ENCODE measurements at regions not wholly inside any gene's neighbourhood (a gene's known extent, or its start where the extent isn't known, plus 50 kb on each side); places are given as distances from the start of the nearest gene placed in this dataset.
A peak's percentile ranks its signal among the peaks of the same experiment; 100 is the strongest.

DNA sequence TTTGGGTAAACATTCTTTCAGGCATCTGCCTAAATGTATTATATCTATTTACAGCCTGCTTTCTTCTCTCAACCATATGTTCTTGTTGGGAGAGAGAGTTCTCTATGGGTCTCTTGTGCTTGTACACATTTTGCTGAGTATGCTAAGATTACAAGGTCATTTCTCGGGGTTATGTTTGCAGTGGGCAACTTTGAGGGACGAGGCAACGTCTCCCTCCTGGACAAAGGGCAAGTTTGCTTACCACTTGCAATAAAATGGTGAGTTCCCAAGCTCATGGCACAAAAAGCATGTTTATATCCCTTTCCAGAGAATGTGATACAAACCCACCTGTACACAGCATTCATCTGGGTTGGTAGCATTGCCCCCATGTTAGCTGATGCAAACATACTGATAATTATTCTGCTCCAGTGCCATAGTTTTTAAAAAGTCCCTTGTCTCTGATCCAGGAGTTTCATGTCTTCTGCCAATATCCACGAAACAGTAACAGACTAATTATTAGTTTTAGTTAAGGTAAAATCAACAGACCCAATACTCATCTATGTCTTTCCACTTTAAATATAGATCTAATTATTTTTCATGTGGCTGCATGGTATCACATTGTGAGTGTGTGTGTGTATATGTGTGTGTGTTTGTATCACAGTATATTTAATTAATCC lies 84.2 kb upstream of the MAPK4 start:
- DNase-seq (ENCODE audit: low spot score), result no peak

- DNase-seq (ENCODE audit: low spot score), result no peak
These were observed 67.8 kb upstream of the MAPK4 start for GRCh38 chr18:50492097-50492496.

DNA sequence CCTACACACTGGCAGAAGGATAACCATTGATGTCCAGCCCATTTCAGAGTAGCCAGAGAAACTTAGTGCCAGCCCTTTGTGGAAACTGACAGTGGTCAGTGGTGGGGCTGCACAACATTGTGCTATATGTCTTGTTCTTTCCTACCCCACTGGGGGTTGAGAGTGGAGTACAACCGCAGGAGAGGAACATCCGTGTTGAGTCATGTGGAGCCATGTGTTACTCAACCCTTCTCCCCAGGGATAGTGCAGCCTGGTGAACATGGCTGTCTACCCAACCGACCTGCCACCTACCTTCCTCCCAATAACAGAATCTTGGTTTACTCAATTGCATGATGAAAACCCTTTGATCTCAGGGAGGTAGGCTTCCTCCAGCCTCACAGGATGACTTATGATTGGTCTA lies 65.3 kb upstream of the MAPK4 start:
- no peak for DNase-seq (ENCODE audit: low spot score)

DNA sequence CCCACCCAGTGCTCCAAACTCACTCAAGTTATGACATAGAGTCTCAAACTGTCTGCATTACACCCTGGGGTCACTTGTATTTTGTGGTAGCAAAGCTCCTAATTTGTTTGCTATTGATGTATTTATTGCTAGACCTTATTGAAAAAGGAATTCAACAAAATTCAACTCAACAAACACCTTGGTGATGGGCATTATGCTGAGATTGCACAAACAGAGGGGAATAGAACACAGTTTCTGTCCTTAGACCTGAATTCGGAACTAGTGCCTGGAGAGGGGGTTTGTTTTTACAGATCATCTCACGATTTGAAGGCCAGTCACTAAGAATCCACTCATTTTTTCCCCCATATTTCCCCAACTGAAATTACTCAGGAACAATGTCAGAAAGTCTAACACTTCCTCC lies 53.5 kb upstream of the MAPK4 start:
- DNase-seq (ENCODE audit: low spot score), result no peak

GRCh38 chr18:50507120-50507590 lies 52.7 kb upstream of the MAPK4 start:
- DNase-seq (ENCODE audit: low spot score), result peak; percentile 34

GRCh38 chr18:50508228-50508627 lies 51.7 kb upstream of the MAPK4 start:
- no peak for DNase-seq (ENCODE audit: low spot score)

- no peak for DNase-seq (ENCODE audit: low spot score)
These were observed 50.9 kb upstream of the MAPK4 start for GRCh38 chr18:50509012-50509411.
